CD4-positive, alpha-beta T cell treated with Interleukin-6 for 4 hours (primary cell): ENCODE measurements at regions not wholly inside any gene's neighbourhood (a gene's known extent, or its start where the extent isn't known, plus 50 kb on each side); places are given as distances from the start of the nearest gene placed in this dataset.

Source experiments
- DNase-seq: peaks from one replicate; pipeline ENCODE4 v3.0.0-alpha.2; 2020; ENCODE audit warnings: mixed read lengths

GRCh38 chr16:8257561-8257960 lies 332.8 kb downstream of the TMEM114 start:
- DNase-seq = no peak

GRCh38 chr16:8254405-8254804 lies 335.9 kb downstream of the TMEM114 start:
- DNase-seq = no peak

- DNase-seq = no peak
Observed at GRCh38 chr16:8253718-8254117, 336.6 kb downstream of the TMEM114 start.

- DNase-seq = no peak
Observed at GRCh38 chr16:8251727-8252126, 338.6 kb downstream of the TMEM114 start.

- no peak for DNase-seq
Observed at GRCh38 chr16:8251298-8251697, 339.0 kb downstream of the TMEM114 start.

- DNase-seq = no peak
Observed at GRCh38 chr16:8247993-8248392, 342.3 kb downstream of the TMEM114 start.

GRCh38 chr16:8243981-8244380 lies 346.3 kb downstream of the TMEM114 start:
- no peak for DNase-seq

GRCh38 chr16:8241408-8241807 lies 348.9 kb downstream of the TMEM114 start:
- DNase-seq = no peak

- no peak for DNase-seq
Observed at GRCh38 chr16:8239443-8239842, 350.9 kb downstream of the TMEM114 start.

GRCh38 chr16:8237452-8237851 lies 352.9 kb downstream of the TMEM114 start:
- DNase-seq = no peak

- DNase-seq = no peak
Observed at GRCh38 chr16:8236816-8237215, 353.5 kb downstream of the TMEM114 start.

GRCh38 chr16:8230497-8230896 lies 359.8 kb downstream of the TMEM114 start:
- no peak for DNase-seq

- DNase-seq = no peak
Observed at GRCh38 chr16:8229011-8229520, 361.2 kb downstream of the TMEM114 start.

GRCh38 chr16:8217201-8217600 lies 373.1 kb downstream of the TMEM114 start:
- no peak for DNase-seq

GRCh38 chr16:8204769-8205168 lies 385.5 kb downstream of the TMEM114 start:
- no peak for DNase-seq

GRCh38 chr16:8204096-8204495 lies 386.2 kb downstream of the TMEM114 start:
- DNase-seq = no peak

- DNase-seq = no peak
Observed at GRCh38 chr16:8203101-8203500, 387.2 kb downstream of the TMEM114 start.

GRCh38 chr16:8200839-8201238 lies 389.5 kb downstream of the TMEM114 start:
- DNase-seq = no peak

GRCh38 chr16:8199390-8199789 lies 390.9 kb downstream of the TMEM114 start:
- no peak for DNase-seq

- no peak for DNase-seq
Observed at GRCh38 chr16:8194794-8195193, 395.5 kb downstream of the TMEM114 start.

- no peak for DNase-seq
Observed at GRCh38 chr16:8188841-8189240, 401.5 kb downstream of the TMEM114 start.

- DNase-seq = no peak
Observed at GRCh38 chr16:8187782-8188372, 402.4 kb downstream of the TMEM114 start.

- no peak for DNase-seq
Observed at GRCh38 chr16:8184854-8185253, 405.5 kb downstream of the TMEM114 start.

- DNase-seq = no peak
Observed at GRCh38 chr16:8183176-8184099, 406.9 kb downstream of the TMEM114 start.
